SH-SY5Y (cell line): ENCODE measurements at regions not wholly inside any gene's neighbourhood (a gene's known extent, or its start where the extent isn't known, plus 50 kb on each side); places are given as distances from the start of the nearest gene placed in this dataset.

Experiments
- GATA2 ChIP-seq: IDR thresholded peaks from 2 replicates; pipeline ENCODE4 v1.6.1; 2011; ENCODE audit warnings: mild to moderate bottlenecking, low read depth, low read length
- GATA3 ChIP-seq: IDR thresholded peaks from 2 replicates; pipeline ENCODE4 v1.6.1; 2011; ENCODE audit warnings: low read depth, mild to moderate bottlenecking, low read length, moderate library complexity

- TF ChIP-seq GATA2 (no peak), GATA3 (no peak)
Measured at GRCh38 chr1:2971101-2971501, 50.2 kb upstream of the ACTRT2 start.
